HG02970 (cell line): ENCODE measurements at regions not wholly inside any gene's neighbourhood (a gene's known extent, or its start where the extent isn't known, plus 50 kb on each side); places are given as distances from the start of the nearest gene placed in this dataset.

ENCODE experiments used
- ATAC-seq: cut with Tn5 transposase; IDR thresholded peaks from one replicate; pipeline ENCODE4 v1.9.1; 2021; ENCODE audit warnings: mild to moderate bottlenecking, moderate library complexity, moderate number of reproducible peaks; ENCODE audit not compliant: unreplicated experiment, low FRiP score

DNA sequence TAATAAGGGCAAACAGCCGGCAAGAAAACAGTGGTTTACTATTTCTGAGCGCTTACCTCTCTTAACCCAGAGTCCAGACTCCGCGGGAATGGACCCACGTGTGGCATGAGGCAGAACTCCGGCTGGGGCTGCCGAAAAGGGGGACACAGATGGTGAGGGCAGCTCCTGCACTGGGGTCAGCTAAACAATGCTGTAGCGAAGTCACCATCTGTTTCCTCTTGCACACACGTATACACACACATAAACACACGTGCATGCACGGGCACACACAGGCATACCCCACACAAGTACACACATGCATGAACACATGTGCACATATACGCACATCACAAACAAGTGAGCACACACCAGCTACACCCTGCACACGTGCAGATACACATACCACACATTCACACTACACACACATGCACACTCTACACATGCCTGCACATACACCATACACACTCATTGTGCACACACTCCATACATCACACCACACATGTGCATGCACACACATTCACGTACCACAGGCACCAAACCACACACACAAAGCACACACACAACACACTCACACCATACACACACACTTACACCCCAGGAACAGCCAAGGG, 105.9 kb upstream of the ID2 start:
- ATAC-seq, result no peak

DNA sequence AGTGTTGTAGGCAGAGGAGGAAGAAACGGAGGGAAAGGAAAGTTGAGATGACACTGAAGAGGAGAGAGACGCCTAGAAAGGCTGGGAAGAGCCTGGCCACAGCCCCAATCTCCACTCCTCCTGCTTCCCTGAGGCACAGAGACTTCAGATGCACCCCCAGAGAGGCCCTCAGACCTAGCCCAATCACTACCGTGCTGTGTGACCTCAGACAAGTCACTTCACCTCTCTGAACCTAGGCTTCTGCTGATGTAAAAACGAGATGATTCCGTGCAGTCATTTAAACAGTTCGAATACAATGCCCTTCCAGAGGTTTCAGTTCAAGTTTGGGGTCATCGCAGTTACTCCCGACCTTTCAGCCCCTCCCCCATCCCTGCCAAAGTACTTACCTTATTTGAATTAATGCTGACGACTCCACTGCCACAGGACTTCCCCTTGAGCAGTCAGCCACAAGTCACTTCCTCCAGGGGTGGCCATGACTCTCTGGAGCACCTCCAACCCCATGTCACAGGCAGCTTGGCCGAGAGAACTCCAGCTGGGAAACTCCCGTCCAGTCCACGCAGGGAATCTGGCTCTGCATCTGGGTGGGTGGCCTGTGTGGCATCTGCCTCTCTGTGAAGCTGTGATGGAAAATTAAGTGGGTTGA, 105.2 kb upstream of the ID2 start:
- ATAC-seq, result no peak

DNA sequence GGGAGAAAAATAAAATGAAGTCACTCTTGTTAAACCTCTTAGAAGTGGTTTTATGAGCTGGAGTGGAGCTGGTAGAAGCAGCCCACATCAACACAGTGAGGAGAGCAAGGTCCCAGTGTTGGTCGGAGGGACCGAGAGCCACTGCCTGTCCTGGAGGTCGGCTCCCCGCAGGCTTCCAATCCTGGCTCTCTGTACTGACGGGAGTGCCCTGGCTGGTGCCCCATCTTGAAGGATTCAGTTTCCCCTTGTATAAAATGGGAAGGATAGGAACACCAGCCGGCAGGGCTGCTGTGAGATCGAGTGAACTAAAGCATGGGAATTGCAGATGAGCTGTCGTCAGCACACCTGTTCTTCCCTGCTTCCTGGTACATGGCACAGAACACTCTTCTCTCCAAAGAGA, 104.3 kb upstream of the ID2 start:
- ATAC-seq, result no peak

DNA sequence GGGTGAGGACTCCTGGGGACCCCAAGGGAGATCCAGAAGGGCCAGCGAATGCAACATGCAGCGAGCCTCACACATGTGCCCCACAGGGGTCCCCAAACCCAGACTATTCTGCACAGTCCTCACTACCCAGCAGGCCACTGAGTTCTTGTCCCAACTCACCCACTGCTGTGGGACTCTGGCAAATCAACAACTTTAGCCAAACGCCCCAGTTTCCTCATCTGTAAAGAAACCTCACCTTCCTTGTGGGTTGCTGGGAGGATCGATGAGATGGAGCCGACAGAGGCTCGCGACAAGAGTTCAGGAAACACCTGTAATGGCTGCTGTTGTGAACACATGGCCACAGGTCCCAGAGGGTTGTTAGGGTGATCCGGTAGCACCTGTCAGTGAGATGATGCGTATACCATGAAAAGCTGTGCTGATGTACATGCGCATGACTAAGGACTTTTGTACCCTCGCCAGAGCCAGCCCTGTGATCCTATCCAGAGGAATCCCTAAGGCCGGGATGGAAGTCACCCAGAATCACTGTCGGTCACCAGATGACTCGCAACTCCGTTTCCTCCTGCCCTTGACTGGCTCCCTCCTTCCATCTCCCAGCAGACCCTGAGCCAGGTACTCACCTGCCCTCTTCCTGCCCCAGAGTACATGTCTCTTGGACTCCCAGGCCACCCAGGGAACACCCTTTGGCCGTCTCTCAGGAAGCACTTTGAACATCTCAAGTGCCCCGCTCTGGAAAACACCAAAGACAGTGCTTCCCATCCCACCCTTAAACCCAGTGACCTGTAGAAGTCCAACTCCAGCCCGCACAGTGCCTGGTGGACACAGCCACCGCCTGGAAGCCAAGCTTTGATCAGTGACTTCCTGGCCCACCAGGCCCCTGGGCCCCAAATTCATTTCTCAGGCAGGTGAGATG, 103.3 kb upstream of the ID2 start:
- ATAC-seq, result no peak

DNA sequence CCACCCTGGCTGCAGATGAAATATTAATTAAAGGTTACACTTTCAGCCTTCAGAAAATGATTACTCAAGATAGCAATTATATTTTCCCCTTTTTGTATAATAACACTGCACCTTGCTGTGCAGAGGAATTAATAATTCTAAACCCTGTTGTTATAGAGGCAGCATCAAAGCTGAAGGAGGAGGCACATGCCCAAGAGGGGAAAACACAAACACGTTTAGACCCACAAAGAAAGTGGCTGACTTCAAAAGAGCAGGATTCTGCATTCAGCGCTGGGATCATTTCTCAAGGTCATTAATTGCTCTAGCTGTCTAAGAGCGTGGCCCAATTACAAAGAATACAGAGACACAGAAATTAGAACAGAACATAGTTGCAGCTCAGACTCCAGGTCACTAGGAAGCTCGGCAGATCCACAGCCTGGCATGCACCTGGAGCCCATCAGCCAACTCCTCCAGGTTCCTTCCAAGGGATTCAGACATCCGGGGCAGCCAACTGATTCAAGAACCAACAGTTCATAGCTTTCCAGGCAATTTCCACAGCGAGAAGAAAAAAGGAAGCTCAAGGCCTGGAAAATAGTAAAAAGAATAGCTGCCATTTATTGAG, 102.3 kb upstream of the ID2 start:
- ATAC-seq, result no peak

DNA sequence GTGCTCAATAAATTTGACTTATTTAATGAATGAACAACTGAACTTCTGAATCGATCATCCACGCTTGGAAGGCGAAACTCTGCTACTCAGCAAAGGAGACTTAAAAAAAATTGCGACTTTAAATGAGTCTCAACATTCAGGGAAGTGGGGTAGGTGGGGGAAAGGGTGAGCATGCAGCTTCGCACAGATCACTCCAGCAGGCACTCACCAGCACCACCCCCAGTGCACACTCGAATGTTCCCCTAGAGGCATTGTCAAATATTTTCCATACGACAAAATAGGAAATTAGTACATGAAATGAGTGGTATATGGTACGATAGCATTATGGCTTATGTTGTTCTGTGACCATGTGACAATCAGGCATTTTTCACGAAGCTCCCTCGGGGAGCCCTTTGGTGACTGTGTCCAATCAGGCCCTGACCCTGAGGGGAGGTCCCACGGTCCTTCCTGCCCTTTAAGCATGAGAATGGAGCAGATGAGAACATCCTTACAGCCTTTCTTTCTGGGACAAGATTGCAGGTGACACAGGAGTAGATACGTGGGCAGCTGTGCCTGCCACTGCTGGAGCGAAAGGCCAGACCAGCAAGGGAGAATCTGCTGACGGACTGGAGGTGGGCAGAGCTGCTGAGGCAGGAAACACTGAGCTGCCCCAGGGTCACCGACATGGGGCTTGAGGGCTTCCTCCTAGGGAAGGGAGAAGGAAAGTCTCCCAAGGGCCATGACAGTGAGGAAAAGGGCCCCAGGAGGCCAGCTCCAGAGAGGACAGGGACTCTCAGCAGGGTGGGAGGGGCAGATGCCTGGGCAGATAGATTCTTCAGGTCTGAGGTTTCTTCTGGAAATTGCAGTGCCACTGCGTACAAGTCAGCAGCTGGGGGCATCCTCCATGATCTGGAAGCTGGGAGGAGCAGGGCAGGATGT, 101.3 kb upstream of the ID2 start:
- ATAC-seq, result no peak

DNA sequence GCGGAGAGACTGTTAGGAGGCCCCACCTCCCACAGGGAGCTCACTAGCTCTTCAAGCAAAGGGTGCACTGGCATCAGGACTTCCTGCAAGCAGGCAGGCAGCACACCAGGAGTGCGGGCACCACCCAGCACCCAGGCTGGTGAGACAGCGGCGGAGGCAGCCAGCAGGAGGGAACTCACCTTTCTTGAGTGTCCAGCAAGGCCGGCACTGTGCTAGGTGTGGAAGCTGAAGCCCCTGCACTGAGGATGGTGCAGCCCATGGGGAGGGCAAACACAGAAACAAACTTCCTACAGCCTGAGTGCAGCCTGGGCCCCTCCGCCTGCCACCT, 100.7 kb upstream of the ID2 start:
- ATAC-seq, result no peak

DNA sequence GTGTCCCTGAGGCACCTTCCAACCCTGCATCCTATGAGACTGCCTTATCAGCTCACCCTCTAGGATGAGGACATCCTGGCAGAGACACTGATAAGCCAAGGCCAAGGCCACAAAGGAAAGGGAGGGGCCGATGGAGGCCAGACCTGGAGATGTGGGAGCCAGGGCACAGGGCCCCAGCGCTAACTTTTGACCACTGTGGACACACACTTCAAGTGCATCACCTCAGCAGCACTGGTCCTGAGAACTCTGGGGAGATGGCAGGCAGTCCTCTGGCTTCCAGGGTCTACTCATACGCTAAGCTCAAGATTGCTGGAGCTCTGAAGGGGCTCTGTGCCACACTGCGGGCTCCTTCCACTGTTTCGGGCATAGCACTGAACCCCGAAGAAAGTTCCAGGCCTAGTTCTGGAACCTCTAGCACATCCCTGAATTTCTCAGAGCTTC, 100.2 kb upstream of the ID2 start:
- no peak for ATAC-seq

DNA sequence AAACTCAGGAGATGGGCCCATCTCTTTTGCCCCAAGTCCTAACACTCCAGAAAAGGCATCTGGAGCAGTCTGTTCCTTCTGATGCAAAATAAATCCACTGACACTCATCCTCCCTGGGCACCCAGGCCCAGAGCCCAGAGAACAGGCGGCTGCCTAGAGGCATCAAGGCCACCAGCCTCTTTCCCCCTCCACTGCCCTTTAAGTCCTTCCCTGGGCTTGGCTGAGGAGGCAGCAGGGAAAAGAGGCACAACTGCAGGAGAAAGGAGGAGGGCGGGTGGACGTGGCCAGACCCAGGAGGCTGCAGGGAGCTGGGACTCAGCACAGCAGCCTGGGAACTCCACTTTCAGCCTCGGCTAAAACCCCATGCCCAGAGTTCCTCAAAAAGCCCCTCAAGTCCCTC, 99.7 kb upstream of the ID2 start:
- ATAC-seq, result no peak

DNA sequence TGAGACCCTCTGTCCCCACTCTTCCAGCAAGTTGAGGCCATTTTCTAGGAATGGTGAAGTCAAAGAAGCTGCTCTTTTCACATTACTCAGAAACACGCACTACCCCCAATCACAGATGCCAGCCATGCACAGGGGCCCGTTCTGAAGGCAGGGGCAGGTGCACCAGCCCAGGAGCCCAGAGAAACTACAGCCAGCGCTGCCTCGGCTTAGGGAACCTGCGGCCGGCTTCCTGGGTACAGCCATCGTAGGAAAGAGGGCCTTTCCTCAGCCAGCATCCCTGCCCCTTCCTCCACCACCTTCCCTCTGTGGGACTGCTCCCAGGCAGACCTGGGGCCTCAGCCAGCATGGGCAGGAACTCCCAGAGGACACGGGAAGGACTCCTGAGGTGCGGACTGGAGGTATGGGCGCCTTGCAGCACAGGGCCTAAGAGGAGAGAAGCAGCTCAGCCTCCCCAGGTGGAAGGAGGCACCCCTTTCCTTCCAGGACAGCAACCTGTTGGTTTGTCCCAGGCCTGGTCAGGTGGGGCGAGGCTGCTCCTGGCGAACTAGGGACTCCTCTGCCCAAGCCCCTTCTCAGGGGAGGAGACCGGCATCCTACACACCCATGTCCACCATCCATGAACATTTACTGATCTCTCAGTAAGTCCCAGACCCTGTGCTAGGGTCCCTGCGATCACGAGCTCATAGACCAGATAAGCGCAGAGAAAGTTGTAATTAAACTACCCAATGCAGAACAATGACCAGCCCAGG, 99.0 kb upstream of the ID2 start:
- no peak for ATAC-seq

DNA sequence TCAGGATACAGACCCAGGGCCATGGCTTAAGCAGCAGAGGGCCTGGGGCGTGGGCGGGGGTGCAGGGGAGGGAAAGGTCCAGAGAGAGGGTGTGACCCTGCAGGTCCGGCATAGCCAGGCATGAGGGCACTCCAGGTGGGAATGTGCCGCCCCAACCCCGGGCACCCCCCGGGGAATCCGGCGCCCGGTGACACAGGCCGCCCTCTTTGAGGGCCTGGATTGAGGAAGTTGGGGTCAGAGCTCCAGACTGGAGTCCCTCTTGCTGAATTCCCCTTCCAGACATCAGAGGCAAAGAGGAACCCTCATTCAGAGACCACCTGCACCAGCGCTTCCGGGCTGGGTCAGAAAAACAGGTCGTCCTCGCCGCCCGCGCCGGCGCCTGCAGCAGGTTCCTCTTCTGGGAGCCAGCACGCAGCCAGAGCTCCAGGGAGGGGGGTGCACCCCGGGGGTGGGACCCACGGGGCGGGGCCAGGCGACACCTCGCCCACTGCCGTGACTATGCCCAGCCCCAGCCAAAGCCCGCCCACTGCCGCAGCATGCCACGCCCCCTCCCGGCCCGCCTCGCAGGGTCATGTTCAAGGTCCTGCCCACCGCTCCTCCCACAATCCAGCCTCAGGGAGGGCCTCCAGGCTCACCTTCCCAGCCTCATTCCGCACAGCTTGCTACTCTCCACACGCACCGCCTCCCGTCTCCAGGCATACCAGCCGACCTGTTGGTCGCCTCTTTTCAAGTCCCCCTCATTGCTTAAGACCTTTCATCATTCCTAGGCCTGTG, 98.3 kb upstream of the ID2 start:
- peak; percentile 81 for ATAC-seq

DNA sequence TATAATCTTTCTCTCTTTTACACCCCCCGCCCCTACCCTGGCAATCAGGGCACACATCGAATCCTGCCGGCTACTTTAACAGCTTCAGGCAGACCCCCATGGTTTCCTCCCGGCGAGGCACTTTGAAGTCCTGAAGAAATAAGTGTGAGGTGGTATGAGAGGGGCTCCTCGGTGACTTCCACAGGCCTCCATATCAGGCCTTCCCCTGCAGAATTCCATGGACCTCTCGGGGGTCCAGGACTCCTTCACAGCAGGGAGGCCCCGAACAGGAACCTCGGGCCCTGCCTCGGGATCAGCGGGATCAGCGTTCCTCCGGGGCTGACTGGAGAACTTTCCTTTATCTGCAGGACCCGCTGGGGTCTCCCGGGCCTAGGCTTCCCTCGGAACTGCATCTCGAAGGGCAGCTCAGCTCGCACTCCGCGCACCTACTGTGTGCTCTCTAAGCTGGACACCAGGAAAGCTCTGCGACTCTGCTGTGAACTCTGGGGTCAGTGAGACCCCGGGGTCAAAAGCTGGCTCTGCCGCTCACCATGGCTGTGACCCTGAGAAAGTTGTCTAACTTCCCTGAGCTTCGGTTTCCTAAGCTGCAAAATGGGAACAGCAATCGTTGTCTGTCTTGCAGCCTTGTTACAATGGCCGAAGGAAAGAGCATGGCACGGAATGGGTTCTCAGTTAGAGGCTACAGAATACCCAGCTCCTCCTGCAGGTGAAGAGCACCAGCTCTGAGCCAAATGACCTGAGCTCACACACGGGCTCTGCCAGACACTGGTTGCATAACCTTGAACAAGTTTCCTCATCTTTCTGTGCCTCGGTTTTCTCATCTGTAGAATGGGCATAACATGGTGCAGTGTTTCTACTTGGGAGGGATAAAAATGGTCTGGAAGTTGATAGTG, 97.4 kb upstream of the ID2 start:
- no peak for ATAC-seq

DNA sequence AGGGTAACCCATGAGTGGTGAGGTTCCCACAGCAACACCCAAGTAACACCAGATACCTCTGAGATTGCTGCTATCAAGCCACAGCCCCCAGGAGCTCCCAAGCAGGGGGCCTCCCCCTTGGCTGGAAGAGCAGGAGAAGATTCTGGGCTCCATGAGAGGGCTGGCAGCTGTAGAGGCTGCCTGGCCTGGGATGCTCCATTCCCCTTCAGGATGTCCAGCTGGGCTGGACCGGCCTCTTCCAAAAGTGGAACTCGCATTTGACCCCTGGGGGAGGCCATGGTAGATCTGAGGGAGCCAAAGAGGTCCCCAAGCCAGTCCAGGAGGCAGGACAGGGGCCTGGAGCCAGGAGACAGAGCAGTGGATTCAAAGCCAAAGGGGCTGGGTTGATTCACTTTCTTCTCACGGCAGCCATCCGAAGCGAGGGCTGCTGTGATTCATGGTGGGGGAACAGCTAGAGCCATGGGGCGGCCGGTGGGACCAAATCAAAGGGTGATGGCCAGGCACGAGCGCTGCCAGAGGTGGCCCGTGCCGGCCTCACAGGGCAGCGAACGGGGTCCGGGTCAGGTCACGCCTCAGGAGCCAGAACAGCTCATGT, 95.3 kb upstream of the ID2 start:
- no peak for ATAC-seq

DNA sequence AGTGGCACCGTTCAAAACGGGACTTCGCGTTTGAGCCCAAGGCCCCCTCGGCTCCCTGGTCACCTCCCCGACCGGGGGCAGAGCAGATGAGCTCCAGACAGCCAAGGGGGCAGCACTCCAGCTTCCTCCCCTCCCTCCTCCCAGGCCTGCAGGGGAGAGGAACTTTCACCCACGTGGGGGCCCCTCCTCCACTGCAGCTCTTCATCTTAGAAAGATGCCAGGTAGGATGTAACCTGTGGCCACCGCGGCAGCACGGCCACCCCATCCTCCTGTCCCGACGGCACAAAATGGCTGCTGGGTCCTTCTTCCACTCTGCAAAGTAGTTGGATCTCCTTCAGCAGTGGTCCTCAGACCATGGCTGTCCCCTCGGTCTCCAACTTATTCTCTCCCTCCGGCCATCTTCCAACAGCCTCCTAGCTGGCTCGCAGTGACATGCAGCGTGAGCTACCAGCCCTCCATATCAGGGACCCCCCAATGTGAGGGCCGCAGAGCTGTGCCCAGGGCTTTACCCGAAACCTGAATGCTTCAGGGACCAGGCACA, 94.5 kb upstream of the ID2 start:
- ATAC-seq, result no peak

DNA sequence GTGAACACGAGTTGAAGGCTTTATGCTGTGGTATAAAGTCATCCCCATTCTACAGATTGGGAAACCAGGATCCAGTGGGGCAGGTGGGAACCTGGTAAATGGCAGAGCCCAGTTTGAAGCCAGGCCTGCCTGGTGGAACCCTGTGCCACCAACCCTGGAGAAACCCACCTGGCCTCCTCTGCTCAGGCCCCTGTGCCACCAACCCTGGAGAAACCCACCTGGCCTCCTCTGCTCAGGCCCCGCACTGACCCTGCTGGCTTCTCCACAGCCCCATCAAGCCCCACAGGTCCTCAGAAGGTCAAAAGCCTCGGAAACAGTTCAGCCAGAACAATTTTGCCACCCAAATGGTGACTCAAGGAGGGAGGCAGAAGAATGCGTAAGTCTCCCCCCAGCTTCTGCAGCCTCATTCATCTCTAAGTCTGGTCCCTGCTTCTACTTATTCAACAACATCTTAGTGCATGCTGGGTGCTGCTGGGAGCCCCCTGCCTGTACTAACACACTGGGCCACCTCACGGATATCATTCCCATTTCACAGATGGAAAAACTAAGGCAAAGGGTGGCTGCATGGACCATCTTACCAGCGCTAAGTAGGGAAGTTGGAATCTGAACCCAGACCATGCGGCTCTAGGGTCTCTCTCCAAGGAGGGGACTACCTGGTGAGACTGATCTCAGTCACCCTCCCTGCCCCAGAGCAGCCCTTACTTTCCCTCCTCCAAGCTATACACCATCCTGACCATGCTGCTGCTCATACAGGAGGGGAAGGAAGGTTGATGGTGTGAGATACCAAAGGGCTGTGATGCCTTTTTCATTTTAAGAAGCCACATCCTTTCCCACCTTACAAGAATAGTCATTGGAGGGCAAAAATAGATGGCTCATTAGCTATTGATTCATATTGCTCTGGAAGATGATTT, 93.7 kb upstream of the ID2 start:
- no peak for ATAC-seq

DNA sequence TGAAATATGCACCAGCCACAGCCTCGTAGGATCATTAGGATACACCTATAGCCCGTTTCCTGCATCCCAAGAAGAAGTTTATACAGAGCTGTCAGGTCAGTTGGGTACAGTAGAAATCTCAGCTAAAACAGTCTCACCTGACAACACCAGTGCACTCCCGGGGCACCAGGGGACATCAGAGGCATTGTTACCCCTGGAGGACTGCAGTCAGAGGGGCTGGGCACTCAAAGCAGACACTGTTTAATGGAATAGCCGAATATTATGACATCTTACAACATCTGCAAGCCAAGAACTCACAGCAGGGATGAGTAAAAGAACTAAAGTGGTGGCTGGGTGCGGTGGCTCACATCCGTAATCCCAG, 93.0 kb upstream of the ID2 start:
- ATAC-seq, result no peak
